ENCODE measurements at regions not wholly inside any gene's neighbourhood (a gene's known extent, or its start where the extent isn't known, plus 50 kb on each side); places are given as distances from the start of the nearest gene placed in this dataset.

DNA sequence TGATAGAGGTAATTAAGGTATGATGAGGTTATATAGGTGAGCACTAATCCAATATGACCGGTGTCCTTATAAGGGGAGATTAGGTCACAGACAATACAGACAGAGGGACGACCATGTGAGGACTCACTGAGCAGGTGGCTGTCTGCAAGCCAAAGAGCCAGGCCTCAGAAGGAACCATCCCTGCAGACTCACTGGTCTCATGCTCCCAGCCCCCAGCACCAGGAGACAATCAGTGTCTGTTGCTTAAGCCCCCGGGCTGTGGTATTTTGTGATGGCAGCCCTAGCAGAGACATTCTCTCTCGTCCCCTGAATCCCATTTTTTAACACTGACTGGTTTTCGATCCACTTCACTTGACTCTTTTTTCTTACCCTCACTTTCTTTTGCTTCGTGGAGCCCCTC is 51.9 kb upstream of the PABPC3 start:
- ChIA-PET POLR2A (no interaction called here), CTCF (no interaction called here)
- H3K9me3 Mint-ChIP-seq (ENCODE audit: unreplicated experiment), result no peaks in the 10 kb centered on the region
- no peak overlapping the region for H3K4me3 ChIP-seq (ENCODE audit: low read depth, low read length)
- BruUV-seq (replicated peaks), result no TSS peak
- H3K9me3 ChIP-seq, result no peaks in the 10 kb centered on the region
- H3K27ac Mint-ChIP-seq (ENCODE audit: unreplicated experiment), result peak overlapping the region; percentile 22
- TF ChIP-seq, protein P1, sequence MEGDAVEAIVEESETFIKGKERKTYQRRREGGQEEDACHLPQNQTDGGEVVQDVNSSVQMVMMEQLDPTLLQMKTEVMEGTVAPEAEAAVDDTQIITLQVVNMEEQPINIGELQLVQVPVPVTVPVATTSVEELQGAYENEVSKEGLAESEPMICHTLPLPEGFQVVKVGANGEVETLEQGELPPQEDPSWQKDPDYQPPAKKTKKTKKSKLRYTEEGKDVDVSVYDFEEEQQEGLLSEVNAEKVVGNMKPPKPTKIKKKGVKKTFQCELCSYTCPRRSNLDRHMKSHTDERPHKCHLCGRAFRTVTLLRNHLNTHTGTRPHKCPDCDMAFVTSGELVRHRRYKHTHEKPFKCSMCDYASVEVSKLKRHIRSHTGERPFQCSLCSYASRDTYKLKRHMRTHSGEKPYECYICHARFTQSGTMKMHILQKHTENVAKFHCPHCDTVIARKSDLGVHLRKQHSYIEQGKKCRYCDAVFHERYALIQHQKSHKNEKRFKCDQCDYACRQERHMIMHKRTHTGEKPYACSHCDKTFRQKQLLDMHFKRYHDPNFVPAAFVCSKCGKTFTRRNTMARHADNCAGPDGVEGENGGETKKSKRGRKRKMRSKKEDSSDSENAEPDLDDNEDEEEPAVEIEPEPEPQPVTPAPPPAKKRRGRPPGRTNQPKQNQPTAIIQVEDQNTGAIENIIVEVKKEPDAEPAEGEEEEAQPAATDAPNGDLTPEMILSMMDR (IDR thresholded peaks at IDR 0.05; ENCODE audit: insufficient read depth in 1 of 2, low read depth in 1 of 2, low read length in 1 of 2, severe bottlenecking in 1 of 2, unreplicated experiment in 1 of 2), result no peak
- intact Hi-C loops (cut with micrococcal nuclease; ENCODE audit: unreplicated experiment), result no loop called here
- H3K4me1 ChIP-seq, result no peaks in the 10 kb centered on the region
- H3K27me3 Mint-ChIP-seq (ENCODE audit: insufficient read depth, unreplicated experiment), result peaks cover 26% of the 10 kb centered on the region
- H3K36me3 ChIP-seq (ENCODE audit: control insufficient read depth, insufficient read depth, low read length), result no peaks in the 10 kb centered on the region
- H3K4me1 Mint-ChIP-seq (ENCODE audit: low read depth, unreplicated experiment), result no peaks in the 10 kb centered on the region
- H3K4me3 Mint-ChIP-seq (ENCODE audit: unreplicated experiment), result no peak overlapping the region
- DNase-seq, result no peak
- H3K36me3 Mint-ChIP-seq (ENCODE audit: insufficient read depth, unreplicated experiment), result no peaks in the 10 kb centered on the region
- no peaks in the 10 kb centered on the region for H3K27me3 ChIP-seq (replicated peaks; ENCODE audit: control insufficient read depth, insufficient read depth, low read length)
